Epithelial cell of esophagus (primary cell): ENCODE measurements at regions not wholly inside any gene's neighbourhood (a gene's known extent, or its start where the extent isn't known, plus 50 kb on each side); places are given as distances from the start of the nearest gene placed in this dataset.

Experiments used
- DNase-seq: peaks from one replicate; pipeline ENCODE4 v3.0.0; 2010; ENCODE audit warnings: low read depth
- H3K4me3 ChIP-seq: 2 replicates; pipeline ENCODE4 v1.5.1; 2011; ENCODE audit warnings: mild to moderate bottlenecking, low read length, control low read depth
- TF ChIP-seq, protein P1 (sequence below): IDR thresholded peaks from 2 replicates; pipeline ENCODE4 v1.5.1; 2011; ENCODE audit warnings: low read depth, mild to moderate bottlenecking, low read length, control low read depth, inconsistent platforms; ENCODE audit not compliant: insufficient read depth; ENCODE audit errors: missing control alignments

DNA sequence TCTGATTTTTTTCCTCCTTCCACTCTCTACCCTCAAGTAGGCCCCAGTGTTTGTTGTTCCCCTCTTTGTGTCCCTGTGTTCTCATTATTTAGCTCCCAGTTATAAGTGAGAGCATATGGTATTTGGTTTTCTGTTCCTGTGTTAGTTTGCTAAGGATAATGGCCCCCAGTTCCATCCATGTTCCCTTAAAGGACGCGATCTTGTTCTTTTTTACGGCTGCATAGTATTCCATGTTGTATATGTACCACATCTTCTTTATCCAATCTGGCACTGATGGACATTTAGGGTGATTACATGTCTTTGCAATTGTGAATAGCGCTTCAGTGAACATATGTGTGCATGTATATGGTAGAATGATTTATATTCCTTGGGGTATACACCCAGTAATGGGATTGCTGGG, 54.5 kb upstream of the BTC start:
- DNase-seq, result no peak
- TF ChIP-seq, protein P1, sequence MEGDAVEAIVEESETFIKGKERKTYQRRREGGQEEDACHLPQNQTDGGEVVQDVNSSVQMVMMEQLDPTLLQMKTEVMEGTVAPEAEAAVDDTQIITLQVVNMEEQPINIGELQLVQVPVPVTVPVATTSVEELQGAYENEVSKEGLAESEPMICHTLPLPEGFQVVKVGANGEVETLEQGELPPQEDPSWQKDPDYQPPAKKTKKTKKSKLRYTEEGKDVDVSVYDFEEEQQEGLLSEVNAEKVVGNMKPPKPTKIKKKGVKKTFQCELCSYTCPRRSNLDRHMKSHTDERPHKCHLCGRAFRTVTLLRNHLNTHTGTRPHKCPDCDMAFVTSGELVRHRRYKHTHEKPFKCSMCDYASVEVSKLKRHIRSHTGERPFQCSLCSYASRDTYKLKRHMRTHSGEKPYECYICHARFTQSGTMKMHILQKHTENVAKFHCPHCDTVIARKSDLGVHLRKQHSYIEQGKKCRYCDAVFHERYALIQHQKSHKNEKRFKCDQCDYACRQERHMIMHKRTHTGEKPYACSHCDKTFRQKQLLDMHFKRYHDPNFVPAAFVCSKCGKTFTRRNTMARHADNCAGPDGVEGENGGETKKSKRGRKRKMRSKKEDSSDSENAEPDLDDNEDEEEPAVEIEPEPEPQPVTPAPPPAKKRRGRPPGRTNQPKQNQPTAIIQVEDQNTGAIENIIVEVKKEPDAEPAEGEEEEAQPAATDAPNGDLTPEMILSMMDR, result no peak
- H3K4me3 ChIP-seq, result no peak overlapping the region

DNA sequence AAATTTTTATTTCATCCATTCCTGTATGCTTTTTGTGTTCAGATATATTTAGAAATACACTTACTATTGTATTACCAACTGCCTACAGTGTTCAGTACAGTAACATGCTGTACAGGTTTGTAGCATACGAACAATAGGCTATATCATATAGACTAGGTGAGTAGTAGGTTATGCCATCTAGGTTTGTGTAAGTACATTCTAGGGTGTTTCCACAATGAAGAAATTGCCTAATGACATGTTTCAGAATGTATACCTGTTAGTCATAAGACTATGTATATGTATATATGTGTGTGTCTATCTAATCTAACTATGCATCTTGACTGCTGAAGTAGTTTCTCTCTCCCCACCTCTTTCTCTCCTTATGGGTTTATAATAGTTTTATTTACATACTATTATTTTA, 51.5 kb upstream of the BTC start:
- peak; percentile 88 for DNase-seq
- no peak overlapping the region for H3K4me3 ChIP-seq
- TF ChIP-seq, protein P1, result no peak
